ENCODE measurements at regions not wholly inside any gene's neighbourhood (a gene's known extent, or its start where the extent isn't known, plus 50 kb on each side); places are given as distances from the start of the nearest gene placed in this dataset.

GRCh38 chr9:87338088-87338989, 159.3 kb upstream of the DAPK1 start:
- no peak for DNase-seq

DNA sequence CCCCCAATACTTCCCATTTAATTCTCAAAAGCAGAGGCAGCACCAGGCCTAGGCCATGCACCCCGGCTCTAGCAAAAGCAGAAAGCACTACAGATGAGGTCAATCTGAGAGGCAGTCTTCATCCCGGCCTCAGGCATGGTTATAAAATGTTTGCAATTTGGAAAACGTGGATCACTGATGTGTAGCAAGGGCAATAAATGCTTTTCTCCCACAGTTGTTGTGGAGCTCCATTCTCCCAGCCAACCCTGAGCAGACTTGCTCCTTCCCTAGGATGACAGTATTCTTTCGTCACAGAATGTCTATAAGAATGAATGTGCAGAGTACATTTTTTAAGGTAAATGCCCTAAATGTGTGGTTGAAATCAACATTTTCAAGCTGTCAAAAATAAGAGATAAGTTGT, 157.3 kb upstream of the DAPK1 start:
- no peak for DNase-seq

- DNase-seq = no peak
These were observed 154.9 kb upstream of the DAPK1 start for GRCh38 chr9:87342743-87343142.

DNA sequence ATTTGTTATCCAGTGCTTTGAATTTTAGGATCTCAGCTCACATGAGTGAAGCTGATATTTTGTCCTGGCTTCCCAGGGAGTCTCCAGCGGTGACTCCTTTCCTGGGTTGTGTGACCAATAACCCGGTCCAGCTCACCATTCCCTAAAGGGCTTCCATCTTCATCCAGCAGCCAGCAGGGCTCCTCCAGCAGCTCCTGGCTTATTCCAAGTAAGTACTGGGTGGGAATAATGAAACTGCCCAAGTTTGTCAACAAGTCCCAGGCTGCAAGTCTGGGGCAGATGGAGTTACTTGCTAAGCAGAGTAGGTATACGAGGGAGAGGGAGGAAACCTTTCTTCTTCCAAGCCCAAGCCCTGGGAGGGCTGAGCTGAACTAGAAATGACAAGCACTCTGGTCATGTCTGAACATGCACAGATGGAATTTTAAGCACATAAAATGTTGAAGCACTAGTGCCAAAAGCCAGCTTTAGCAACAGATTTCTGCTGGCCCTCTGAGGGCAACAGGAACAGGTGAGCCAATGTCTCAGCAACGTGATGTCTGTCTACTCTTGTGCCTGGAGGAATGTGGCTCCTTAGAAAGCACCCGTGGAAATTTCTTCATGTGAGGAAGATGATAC, 153.7 kb upstream of the DAPK1 start:
- no peak for DNase-seq

DNA sequence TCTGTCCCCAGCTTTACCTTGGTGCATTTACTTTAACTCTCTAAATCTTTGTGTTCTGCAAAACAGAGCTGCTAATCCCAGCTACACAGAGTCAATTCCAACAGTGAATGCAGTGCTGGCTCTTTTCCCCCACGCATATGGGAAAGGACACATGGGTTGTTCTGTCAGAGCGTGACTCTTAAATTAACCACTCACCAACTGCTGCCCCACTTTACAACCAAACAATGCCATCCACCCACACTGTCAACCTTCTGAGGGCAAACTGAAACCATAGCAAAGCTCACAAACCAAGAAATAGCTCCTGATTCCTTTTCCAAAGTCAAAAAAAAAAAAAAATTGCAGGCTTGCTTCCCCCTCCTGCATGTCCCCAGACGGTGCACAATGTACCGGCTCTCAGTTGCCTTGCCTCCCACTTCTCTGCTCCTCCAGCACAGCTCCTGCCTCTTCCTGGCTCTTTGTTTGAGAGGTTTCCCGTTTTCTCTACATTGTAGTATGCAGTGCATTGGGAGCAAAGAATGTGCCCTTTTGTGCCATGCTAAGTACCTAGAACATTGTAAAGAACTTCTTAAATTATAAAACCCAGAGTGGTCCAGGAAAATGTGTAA, 151.5 kb upstream of the DAPK1 start:
- DNase-seq = no peak

DNA sequence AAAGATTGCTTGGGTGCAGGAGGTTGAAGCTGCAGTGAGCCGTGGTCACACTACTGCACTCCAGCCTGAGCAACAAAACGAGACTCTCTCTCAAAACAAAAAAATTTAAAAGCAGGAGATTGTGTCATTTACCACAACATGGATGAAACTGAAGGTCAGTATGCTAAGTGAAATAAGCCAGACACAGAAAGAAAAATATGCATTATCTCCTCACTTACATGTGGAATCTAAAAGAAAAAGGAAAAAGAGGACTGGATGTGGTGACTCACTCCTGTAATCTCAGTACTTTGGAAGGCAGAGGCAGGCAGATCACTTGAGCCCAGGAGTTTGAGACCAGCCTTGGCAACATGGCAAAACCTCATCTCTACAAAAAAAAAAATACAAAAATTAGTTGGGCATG, 146.8 kb upstream of the DAPK1 start:
- DNase-seq = no peak

DNA sequence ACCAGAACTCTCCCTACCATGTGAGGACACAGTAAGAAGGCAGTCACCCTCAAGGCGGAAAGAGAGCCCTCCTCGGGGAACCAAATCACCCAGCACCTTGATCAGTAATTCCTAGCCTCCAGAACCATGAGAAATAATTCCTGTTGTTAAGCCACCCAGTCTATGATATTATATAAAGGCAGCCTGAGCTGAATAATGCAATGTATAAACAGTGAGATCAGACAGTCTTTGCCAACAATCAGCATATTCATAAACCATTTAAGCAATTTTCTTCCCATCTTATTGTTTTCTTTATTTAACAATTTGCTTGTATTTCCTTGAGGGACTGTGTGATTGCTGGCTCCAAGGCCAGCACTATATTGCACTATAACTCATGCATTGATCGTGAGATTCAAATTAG, 144.4 kb upstream of the DAPK1 start:
- no peak for DNase-seq

- no peak for DNase-seq
These were observed 143.5 kb upstream of the DAPK1 start for GRCh38 chr9:87354147-87354546.

- no peak for DNase-seq
These were observed 140.1 kb upstream of the DAPK1 start for GRCh38 chr9:87357600-87357999.

DNA sequence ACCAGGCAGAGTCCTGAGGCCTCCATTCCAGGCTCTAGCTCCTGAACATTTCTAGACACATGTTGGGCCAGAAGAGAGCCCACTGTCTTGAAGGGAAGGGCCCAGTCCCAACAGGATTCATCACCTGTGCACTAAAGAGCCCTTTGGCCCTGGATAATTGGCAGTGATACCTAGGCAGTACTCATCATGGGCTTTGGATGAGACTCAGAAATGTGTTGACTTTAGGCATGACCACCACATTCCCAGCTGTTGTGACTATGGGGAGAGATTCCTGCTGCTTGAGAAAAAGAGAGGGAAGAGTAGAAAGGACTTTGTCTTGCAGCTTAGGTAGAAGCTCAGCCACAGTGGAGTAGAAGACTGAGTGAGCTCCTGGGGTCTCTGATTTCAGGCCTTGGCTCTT, 138.4 kb upstream of the DAPK1 start:
- no peak for DNase-seq

DNA sequence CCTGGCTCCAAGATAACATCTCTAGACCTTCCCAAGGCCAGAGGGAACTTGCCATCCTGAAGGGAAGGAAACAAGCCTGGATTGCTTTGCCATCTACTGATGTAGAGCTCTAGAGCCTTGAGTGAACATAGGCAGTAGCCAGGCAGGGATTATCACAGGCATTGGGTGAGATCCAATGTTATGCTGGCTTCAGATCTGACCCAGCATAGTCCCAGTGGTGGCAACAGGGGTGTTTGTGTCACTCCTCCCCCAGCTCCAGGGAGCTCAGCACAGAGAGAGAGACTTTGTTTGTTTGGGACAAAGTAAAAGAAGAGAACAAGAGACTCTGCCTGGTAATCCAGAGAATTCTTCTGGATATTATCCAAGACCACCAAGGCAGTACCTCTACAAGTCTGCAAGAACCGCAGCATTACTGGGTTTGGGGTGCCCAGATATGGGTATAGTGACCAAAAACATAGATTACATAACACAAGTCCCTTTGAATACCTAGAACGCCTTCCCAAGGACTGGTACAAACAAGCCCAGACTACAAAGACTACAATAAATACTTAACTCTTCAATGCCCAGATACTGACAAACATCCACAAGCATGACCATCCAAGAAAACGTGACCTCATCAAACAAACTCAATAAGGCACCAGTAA, 137.6 kb upstream of the DAPK1 start:
- no peak for DNase-seq

- no peak for DNase-seq
These were observed 127.5 kb upstream of the DAPK1 start for GRCh38 chr9:87370049-87370685.

DNA sequence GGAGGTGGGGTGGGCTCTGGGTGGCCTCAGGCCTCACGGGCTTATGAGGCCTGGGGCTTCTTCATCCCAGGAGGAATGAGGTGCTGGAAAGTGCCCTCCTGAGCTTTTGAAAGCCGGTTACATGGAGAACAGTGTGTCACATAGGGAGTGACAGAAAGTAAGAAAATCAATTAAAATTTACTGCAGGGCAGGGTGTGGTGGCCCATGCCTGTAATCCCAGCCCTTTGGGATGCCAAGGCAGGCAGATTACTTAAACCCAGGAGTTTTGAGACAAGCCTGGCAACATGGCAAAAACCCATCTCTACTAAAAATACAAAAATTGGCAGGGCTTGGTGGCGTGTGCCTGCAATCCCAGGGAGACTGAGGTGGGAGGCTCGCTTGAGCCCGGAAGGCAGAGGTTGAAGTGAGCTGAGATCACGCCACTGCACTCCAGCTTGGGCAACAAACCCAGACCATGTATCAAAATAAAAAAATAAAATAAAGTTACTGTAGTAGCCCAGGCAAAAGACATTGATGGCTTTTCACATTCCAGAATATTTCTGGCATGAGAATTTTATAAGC, 125.8 kb upstream of the DAPK1 start:
- no peak for DNase-seq

GRCh38 chr9:87372356-87372851, 125.3 kb upstream of the DAPK1 start:
- DNase-seq = no peak

DNA sequence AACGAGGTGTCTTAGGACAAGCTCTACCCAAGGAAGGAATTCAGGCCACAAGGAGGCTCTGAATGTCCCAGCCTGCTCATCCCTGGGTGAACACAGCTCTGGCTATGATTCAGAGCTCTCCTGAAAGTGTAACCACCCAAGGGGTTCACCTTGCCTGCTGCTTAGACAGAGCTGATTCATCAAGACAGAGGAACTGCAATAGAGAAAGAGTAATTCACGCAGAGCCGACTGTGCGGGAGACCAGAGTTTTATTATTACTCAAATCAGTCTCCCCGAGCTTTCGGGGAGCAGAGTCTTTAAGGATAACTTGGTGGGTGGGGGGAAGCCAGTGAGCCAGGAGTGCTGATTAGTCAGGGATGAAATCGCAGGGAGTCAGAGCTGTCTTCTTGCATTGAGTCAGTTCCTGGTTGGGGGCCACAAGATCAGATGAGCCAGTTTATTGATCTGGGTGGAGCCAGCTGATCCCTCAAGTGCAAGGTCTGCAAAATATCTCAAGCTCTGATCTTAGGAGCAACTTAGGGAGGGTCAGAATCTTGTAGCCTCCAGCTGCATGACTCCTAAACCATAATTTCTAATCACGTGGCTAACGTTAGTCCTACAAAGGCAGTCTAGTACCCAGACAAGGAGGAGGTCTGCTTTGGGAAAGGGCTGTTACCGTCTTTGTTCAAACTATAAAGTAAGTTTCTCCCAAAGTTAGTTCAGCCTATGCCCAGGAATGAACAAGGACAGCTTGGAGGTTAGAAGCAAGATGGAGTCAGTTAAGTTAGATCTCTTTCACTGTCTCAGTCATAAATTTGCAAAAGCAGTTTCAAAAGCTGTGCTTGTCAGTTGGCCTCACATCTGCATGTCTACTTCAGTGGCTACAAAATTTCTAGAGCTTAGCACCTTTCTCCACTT, 123.4 kb upstream of the DAPK1 start:
- DNase-seq = peak; percentile 38

DNA sequence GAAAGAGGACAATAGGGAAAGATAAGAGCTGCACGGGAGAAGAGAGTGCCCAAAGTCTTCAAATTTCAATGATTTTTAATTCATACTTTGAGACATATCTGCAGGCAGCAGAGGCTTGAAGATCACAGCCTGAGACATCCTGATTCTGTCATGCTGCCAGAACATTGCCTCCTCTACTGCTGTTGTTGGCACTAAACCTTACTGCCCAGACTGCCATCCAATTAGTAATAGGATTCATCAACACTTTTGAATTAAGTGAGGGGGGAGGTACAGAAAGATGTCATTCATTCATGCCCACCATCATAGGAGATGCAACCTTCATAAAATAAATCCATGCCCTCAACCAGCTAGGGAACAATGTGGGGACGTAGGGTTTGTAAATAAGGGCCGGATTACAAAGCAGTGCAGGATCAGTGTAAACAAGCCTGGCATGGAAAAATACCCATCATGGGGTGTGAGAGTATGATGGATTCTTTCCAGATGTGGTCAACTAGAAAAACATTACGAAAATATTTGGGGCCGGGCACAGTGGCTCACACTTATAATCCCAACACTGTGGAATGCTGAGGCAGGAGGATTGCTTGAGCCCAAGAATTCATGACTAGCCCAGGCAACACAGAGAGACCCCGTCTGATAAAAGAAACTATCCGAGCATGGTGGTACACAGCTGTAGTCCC, 122.1 kb upstream of the DAPK1 start:
- DNase-seq = no peak

DNA sequence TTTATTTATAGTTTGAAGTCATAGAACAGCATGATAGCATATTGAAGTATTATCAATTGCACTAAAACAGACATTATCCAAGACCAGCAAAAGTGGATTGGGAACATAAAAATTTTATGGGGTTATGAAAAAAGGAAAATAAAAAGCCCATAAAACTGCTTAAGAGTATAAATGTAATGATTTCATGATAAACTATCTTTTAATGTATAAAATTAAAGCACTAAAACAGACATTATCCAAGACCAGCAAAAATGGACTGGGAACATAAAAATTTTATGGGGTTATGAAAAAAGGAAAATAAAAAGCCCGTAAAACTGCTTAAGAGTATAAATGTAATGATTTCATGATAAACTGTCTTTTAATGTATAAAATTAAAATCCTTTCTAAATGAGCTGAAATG, 119.0 kb upstream of the DAPK1 start:
- DNase-seq = no peak

- DNase-seq = no peak
These were observed 118.4 kb upstream of the DAPK1 start for GRCh38 chr9:87379300-87379699.

- no peak for DNase-seq
These were observed 116.5 kb upstream of the DAPK1 start for GRCh38 chr9:87381050-87381711.

DNA sequence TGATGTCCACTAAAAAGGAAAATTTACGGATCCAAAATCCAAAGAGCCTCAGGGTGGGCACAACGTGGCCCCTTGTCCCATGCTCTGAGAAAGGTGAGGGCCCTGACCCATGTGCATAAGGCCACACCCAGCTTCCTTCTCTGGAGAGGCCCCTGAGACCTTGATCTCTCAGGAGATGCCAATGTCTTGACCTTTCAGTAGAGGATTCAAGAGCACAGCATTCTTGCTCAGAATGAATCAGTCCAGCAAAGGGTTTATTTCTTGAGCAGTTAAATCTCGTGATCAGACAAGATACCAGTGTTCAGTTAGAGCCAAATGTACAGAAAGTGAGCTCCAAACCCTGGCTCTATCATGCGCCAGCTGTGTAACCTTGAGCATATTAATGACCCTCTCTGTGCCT, 115.9 kb upstream of the DAPK1 start:
- no peak for DNase-seq
